WTC11 (cell line): ENCODE measurements at regions not wholly inside any gene's neighbourhood (a gene's known extent, or its start where the extent isn't known, plus 50 kb on each side); places are given as distances from the start of the nearest gene placed in this dataset.

Experiments used
- ATAC-seq: fragments of 200-7000 bp; cut with Tn5 transposase; 2 replicates; pipeline ENCODE4 v1.10.0; 2021; ENCODE audit warnings: mild to moderate bottlenecking, moderate library complexity
- CTCF ChIA-PET: fragments of 300-600 bp; sonication (Branson Sonifier 250); formaldehyde crosslinking; loops from one replicate; lab custom pipeline; 2021; ENCODE audit warnings: antibody characterized with exemption; lab: Charles Lee
- POLR2A ChIA-PET: fragments of 350-600 bp; sonication (Branson Sonifier 250); formaldehyde crosslinking; loops from one replicate; lab custom pipeline; 2021; ENCODE audit warnings: antibody characterized with exemption; lab: Charles Lee
- DNase-seq: peaks from one replicate; pipeline ENCODE4 v3.0.0; 2021; ENCODE audit warnings: low spot score
- H3K27ac Mint-ChIP-seq: 2 replicates; pipeline ENCODE4 v1.8.0; 2021; ENCODE audit warnings: mixed read lengths
- H3K27me3 Mint-ChIP-seq: 2 replicates; pipeline ENCODE4 v1.8.0; 2021; ENCODE audit warnings: low read depth, mild to moderate bottlenecking, moderate library complexity, mixed read lengths
- H3K36me3 Mint-ChIP-seq: 2 replicates; pipeline ENCODE4 v1.8.0; 2021; ENCODE audit warnings: mixed read lengths
- H3K4me1 Mint-ChIP-seq: 2 replicates; pipeline ENCODE4 v1.8.0; 2022; ENCODE audit warnings: mixed read lengths
- H3K4me3 Mint-ChIP-seq: 2 replicates; pipeline ENCODE4 v1.8.0; 2021; ENCODE audit warnings: mild to moderate bottlenecking, moderate library complexity, mixed read lengths
- H3K9me3 Mint-ChIP-seq: 2 replicates; pipeline ENCODE4 v1.8.0; 2021; ENCODE audit warnings: mixed read lengths
- ESRRA ChIP-seq: sonication (generic); formaldehyde crosslinking; IDR thresholded peaks from 2 replicates; pipeline ENCODE4 v1.8.1; 2022; ENCODE audit warnings: mild to moderate bottlenecking, missing genetic modification reagents, borderline replicate concordance
- ETV6 ChIP-seq: sonication (generic); formaldehyde crosslinking; IDR thresholded peaks from 2 replicates; pipeline ENCODE4 v1.8.1; 2022; ENCODE audit warnings: mild to moderate bottlenecking, missing genetic modification reagents
- FOXJ3 ChIP-seq: sonication (generic); formaldehyde crosslinking; IDR thresholded peaks from 2 replicates; pipeline ENCODE4 v1.9.0; 2021; ENCODE audit warnings: missing genetic modification reagents, mild to moderate bottlenecking, borderline replicate concordance
- FOXK1 ChIP-seq: sonication (generic); formaldehyde crosslinking; IDR thresholded peaks from 2 replicates; pipeline ENCODE4 v1.8.0; 2022; ENCODE audit warnings: mild to moderate bottlenecking, moderate library complexity, missing genetic modification reagents
- IRF2 ChIP-seq: sonication (generic); formaldehyde crosslinking; IDR thresholded peaks from 2 replicates; pipeline ENCODE4 v1.8.0; 2022; ENCODE audit warnings: low read depth, missing genetic modification reagents, borderline replicate concordance
- MXD4 ChIP-seq: fragments of 250-450 bp; sonication (Bioruptor Pico); IDR thresholded peaks from 2 replicates; pipeline ENCODE4 v1.8.0; 2021; ENCODE audit warnings: mild to moderate bottlenecking, moderate library complexity, borderline replicate concordance
- NFATC4 ChIP-seq: fragments of 250-450 bp; sonication (Bioruptor Pico); IDR thresholded peaks from 2 replicates; pipeline ENCODE4 v1.9.0; 2021; ENCODE audit warnings: mild to moderate bottlenecking
- NR1H2 ChIP-seq: sonication (generic); formaldehyde crosslinking; IDR thresholded peaks from 2 replicates; pipeline ENCODE4 v1.9.0; 2021; ENCODE audit warnings: mild to moderate bottlenecking, moderate library complexity, missing genetic modification reagents
- OVOL2 ChIP-seq: fragments of 250-450 bp; sonication (Bioruptor Pico); IDR thresholded peaks from 2 replicates; pipeline ENCODE4 v1.9.0; 2021; ENCODE audit warnings: mild to moderate bottlenecking, borderline replicate concordance
- SMAD3 ChIP-seq: sonication (generic); formaldehyde crosslinking; IDR thresholded peaks from 2 replicates; pipeline ENCODE4 v1.8.0; 2022; ENCODE audit warnings: missing genetic modification reagents, mild to moderate bottlenecking, borderline replicate concordance
- TCF7 ChIP-seq: sonication (generic); formaldehyde crosslinking; IDR thresholded peaks from 2 replicates; pipeline ENCODE4 v1.8.0; 2022; ENCODE audit warnings: mild to moderate bottlenecking, low read depth, missing genetic modification reagents, moderate library complexity
- ZNF396 ChIP-seq: fragments of 250-450 bp; sonication (Bioruptor Pico); IDR thresholded peaks from 2 replicates; pipeline ENCODE4 v1.8.0; 2021; ENCODE audit warnings: mild to moderate bottlenecking, moderate library complexity, borderline replicate concordance
- TF ChIP-seq, protein P1 (sequence below): sonication (generic); formaldehyde crosslinking; IDR thresholded peaks from 2 replicates; pipeline ENCODE4 v1.8.1; 2022; ENCODE audit warnings: mild to moderate bottlenecking, missing genetic modification reagents, moderate library complexity, borderline replicate concordance
- TF ChIP-seq, protein P2 (sequence below): fragments of 250-450 bp; sonication (Bioruptor Pico); IDR thresholded peaks from 2 replicates; pipeline ENCODE4 v1.9.0; 2021; ENCODE audit warnings: mild to moderate bottlenecking, borderline replicate concordance
- TF ChIP-seq, protein P3 (sequence below): sonication (generic); formaldehyde crosslinking; IDR thresholded peaks from 2 replicates; pipeline ENCODE4 v1.8.0; 2022; ENCODE audit warnings: mild to moderate bottlenecking, missing genetic modification reagents
- TF ChIP-seq, protein P4 (sequence below): sonication (generic); formaldehyde crosslinking; IDR thresholded peaks from 2 replicates; pipeline ENCODE4 v1.8.0; 2022; ENCODE audit warnings: mild to moderate bottlenecking, missing genetic modification reagents
- TF ChIP-seq, protein P5 (sequence below): fragments of 250-450 bp; sonication (Bioruptor Pico); IDR thresholded peaks from 2 replicates; pipeline ENCODE4 v1.8.0; 2021; ENCODE audit warnings: mild to moderate bottlenecking
- TF ChIP-seq, protein P6 (sequence below): sonication (generic); formaldehyde crosslinking; IDR thresholded peaks from 2 replicates; pipeline ENCODE4 v1.8.1; 2022; ENCODE audit warnings: mild to moderate bottlenecking, moderate library complexity, missing genetic modification reagents

DNA sequence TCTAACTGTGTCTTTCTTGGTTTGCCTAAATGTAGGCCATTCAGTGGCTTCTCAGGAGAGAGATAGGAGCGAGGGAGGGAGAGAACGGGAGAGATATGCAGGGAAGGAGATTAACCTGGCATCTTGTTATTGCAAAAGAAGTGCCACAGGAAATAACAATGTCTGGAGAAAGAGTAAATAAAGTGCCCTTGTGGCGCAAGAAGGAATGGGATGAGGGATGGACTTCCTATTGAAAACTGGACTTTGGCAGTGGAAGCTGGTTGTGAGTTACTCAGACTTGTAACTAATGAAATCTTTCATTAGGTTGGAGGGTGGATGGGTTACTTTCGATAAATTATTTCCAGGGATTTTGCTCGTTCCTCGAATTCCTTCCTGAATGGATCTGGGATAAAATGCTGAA lies 136.1 kb downstream of the LACC1 start:
- Mint-ChIP-seq H3K4me1 (peaks cover 24% of the 10 kb centered on the region), H3K9me3 (no peaks in the 10 kb centered on the region), H3K36me3 (no peaks in the 10 kb centered on the region)
- ATAC-seq = no peak
- POLR2A ChIA-PET = no interaction called here
- TF ChIP-seq, protein P1, sequence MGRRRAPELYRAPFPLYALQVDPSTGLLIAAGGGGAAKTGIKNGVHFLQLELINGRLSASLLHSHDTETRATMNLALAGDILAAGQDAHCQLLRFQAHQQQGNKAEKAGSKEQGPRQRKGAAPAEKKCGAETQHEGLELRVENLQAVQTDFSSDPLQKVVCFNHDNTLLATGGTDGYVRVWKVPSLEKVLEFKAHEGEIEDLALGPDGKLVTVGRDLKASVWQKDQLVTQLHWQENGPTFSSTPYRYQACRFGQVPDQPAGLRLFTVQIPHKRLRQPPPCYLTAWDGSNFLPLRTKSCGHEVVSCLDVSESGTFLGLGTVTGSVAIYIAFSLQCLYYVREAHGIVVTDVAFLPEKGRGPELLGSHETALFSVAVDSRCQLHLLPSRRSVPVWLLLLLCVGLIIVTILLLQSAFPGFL = no peak
- TF ChIP-seq FOXJ3 = no peak
- TF ChIP-seq, protein P2, sequence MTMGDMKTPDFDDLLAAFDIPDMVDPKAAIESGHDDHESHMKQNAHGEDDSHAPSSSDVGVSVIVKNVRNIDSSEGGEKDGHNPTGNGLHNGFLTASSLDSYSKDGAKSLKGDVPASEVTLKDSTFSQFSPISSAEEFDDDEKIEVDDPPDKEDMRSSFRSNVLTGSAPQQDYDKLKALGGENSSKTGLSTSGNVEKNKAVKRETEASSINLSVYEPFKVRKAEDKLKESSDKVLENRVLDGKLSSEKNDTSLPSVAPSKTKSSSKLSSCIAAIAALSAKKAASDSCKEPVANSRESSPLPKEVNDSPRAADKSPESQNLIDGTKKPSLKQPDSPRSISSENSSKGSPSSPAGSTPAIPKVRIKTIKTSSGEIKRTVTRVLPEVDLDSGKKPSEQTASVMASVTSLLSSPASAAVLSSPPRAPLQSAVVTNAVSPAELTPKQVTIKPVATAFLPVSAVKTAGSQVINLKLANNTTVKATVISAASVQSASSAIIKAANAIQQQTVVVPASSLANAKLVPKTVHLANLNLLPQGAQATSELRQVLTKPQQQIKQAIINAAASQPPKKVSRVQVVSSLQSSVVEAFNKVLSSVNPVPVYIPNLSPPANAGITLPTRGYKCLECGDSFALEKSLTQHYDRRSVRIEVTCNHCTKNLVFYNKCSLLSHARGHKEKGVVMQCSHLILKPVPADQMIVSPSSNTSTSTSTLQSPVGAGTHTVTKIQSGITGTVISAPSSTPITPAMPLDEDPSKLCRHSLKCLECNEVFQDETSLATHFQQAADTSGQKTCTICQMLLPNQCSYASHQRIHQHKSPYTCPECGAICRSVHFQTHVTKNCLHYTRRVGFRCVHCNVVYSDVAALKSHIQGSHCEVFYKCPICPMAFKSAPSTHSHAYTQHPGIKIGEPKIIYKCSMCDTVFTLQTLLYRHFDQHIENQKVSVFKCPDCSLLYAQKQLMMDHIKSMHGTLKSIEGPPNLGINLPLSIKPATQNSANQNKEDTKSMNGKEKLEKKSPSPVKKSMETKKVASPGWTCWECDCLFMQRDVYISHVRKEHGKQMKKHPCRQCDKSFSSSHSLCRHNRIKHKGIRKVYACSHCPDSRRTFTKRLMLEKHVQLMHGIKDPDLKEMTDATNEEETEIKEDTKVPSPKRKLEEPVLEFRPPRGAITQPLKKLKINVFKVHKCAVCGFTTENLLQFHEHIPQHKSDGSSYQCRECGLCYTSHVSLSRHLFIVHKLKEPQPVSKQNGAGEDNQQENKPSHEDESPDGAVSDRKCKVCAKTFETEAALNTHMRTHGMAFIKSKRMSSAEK (CRISPR knock-in tag) = no peak
- TF ChIP-seq, protein P3, sequence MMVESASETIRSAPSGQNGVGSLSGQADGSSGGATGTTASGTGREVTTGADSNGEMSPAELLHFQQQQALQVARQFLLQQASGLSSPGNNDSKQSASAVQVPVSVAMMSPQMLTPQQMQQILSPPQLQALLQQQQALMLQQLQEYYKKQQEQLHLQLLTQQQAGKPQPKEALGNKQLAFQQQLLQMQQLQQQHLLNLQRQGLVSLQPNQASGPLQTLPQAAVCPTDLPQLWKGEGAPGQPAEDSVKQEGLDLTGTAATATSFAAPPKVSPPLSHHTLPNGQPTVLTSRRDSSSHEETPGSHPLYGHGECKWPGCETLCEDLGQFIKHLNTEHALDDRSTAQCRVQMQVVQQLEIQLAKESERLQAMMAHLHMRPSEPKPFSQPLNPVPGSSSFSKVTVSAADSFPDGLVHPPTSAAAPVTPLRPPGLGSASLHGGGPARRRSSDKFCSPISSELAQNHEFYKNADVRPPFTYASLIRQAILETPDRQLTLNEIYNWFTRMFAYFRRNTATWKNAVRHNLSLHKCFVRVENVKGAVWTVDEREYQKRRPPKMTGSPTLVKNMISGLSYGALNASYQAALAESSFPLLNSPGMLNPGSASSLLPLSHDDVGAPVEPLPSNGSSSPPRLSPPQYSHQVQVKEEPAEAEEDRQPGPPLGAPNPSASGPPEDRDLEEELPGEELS (CRISPR knock-in tag) = no peak
- TF ChIP-seq IRF2 (CRISPR knock-in tag) = no peak
- TF ChIP-seq NFATC4 (CRISPR knock-in tag) = no peak
- TF ChIP-seq, protein P4, sequence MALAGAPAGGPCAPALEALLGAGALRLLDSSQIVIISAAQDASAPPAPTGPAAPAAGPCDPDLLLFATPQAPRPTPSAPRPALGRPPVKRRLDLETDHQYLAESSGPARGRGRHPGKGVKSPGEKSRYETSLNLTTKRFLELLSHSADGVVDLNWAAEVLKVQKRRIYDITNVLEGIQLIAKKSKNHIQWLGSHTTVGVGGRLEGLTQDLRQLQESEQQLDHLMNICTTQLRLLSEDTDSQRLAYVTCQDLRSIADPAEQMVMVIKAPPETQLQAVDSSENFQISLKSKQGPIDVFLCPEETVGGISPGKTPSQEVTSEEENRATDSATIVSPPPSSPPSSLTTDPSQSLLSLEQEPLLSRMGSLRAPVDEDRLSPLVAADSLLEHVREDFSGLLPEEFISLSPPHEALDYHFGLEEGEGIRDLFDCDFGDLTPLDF = no peak
- TF ChIP-seq, protein P5, sequence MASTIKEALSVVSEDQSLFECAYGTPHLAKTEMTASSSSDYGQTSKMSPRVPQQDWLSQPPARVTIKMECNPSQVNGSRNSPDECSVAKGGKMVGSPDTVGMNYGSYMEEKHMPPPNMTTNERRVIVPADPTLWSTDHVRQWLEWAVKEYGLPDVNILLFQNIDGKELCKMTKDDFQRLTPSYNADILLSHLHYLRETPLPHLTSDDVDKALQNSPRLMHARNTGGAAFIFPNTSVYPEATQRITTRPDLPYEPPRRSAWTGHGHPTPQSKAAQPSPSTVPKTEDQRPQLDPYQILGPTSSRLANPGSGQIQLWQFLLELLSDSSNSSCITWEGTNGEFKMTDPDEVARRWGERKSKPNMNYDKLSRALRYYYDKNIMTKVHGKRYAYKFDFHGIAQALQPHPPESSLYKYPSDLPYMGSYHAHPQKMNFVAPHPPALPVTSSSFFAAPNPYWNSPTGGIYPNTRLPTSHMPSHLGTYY = no peak
- no peak for TF ChIP-seq TCF7 (CRISPR knock-in tag)
- no peak for TF ChIP-seq NR1H2
- no peak for TF ChIP-seq FOXK1 (CRISPR knock-in tag)
- no peak for TF ChIP-seq SMAD3 (CRISPR knock-in tag)
- no peak for TF ChIP-seq MXD4 (CRISPR knock-in tag)
- TF ChIP-seq, protein P6, sequence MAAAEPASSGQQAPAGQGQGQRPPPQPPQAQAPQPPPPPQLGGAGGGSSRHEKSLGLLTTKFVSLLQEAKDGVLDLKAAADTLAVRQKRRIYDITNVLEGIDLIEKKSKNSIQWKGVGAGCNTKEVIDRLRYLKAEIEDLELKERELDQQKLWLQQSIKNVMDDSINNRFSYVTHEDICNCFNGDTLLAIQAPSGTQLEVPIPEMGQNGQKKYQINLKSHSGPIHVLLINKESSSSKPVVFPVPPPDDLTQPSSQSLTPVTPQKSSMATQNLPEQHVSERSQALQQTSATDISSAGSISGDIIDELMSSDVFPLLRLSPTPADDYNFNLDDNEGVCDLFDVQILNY (CRISPR knock-in tag) = no peak
- TF ChIP-seq ESRRA (CRISPR knock-in tag) = no peak
- no peak for TF ChIP-seq ZNF396 (CRISPR knock-in tag)
- no peak for TF ChIP-seq ETV6 (CRISPR knock-in tag)
- TF ChIP-seq OVOL2 (CRISPR knock-in tag) = no peak
- TF ChIP-seq, all 79 proteins: peak for 0
- no peak for DNase-seq
- Mint-ChIP-seq H3K4me3 (no peak overlapping the region), H3K27me3 (no peaks in the 10 kb centered on the region), H3K27ac (no peak overlapping the region)
- CTCF ChIA-PET = no interaction called here
